Breast epithelium (tissue), 4 donors: ENCODE measurements at regions not wholly inside any gene's neighbourhood (a gene's known extent, or its start where the extent isn't known, plus 50 kb on each side); places are given as distances from the start of the nearest gene placed in this dataset.

Source experiments
- DNase-seq, 2 donors: peaks; one replicate each; pipeline ENCODE4 v3.0.0-alpha.2; 2019; ENCODE audit warnings: low spot score in 2 of 2
- H3K27ac ChIP-seq, 2 donors: fragments of 200-600 bp; sonication (generic) in 1 of 2; one replicate each; pipeline ENCODE4 v1.5.1; 2016 to 2019; ENCODE audit warnings: mild to moderate bottlenecking in 1 of 2
- H3K27me3 ChIP-seq, 2 donors: fragments of 200-600 bp; sonication (generic) in 1 of 2; one replicate each; pipeline versions ENCODE4 v1.5.1 to v1.6.0; 2017 to 2019; ENCODE audit warnings: control low read depth in 1 of 2, mild to moderate bottlenecking in 1 of 2
- H3K36me3 ChIP-seq: fragments of 200-600 bp; one replicate; pipeline ENCODE4 v1.5.1; 2019
- H3K4me1 ChIP-seq, 2 donors: fragments of 200-600 bp; sonication (generic); one replicate each; pipeline ENCODE4 v1.5.1; 2016 to 2019; ENCODE audit warnings: control low read depth in 1 of 2
- H3K4me3 ChIP-seq, 3 donors: fragments of 200-600 bp; sonication (generic); 1 replicate in 2 of 3; 2 replicates in 1 of 3; pipeline ENCODE4 v1.5.1; 2016 to 2019; ENCODE audit warnings: mild to moderate bottlenecking in 3 of 3, moderate library complexity in 2 of 3
- H3K9me3 ChIP-seq, 2 donors: fragments of 200-600 bp; sonication (generic) in 1 of 2; one replicate each; pipeline ENCODE4 v1.5.1; 2016 to 2019; ENCODE audit warnings: control low read depth in 1 of 2
- CTCF ChIP-seq, 3 donors: fragments of 450-650 bp; IDR thresholded peaks; one replicate each; pipeline ENCODE4 v1.5.1; 2016 to 2017; ENCODE audit warnings: antibody characterized with exemption in 3 of 3, mild to moderate bottlenecking in 3 of 3, moderate library complexity in 3 of 3
- POLR2A ChIP-seq: fragments of 450-650 bp; IDR thresholded peaks from one replicate; pipeline ENCODE4 v1.6.1; 2016; ENCODE audit warnings: antibody characterized with exemption, mild to moderate bottlenecking, moderate library complexity
- POLR2AphosphoS5 ChIP-seq, 3 donors: sonication (generic); formaldehyde crosslinking; IDR thresholded peaks; one replicate each; pipeline ENCODE4 v1.6.1; 2017; ENCODE audit warnings: antibody characterized with exemption in 3 of 3
- intact Hi-C: fragments of 100-400 bp; cut with DNase I; formaldehyde crosslinking; loops from one replicate; pipeline ENCODE4 v1.15.1; 2023; ENCODE audit warnings: low total_unique reads

- DNase-seq, result no peak
- no peaks in the 10 kb centered on the region for H3K36me3 ChIP-seq
- peaks cover 0 to 80% of the 10 kb centered on the region in 2 donors for H3K27me3 ChIP-seq
- no peak overlapping the region for H3K4me3 ChIP-seq
- no peak overlapping the region for H3K27ac ChIP-seq
- H3K9me3 ChIP-seq, result no peaks in the 10 kb centered on the region
- intact Hi-C loops, result no loop called here
- TF ChIP-seq POLR2AphosphoS5 (IDR thresholded peaks at IDR 0.05), result no peak
- TF ChIP-seq CTCF (IDR thresholded peaks at IDR 0.05), result no peak
- TF ChIP-seq POLR2A, result no peak
- no peaks in the 10 kb centered on the region for H3K4me1 ChIP-seq
Observed at GRCh38 chr22:48267681-48268080, 1505.2 kb downstream of the TBC1D22A start.

GRCh38 chr22:48265000-48265625 is 1502.7 kb downstream of the TBC1D22A start:
- no peak for DNase-seq
- no peaks in the 10 kb centered on the region for H3K9me3 ChIP-seq
- no peaks in the 10 kb centered on the region for H3K4me1 ChIP-seq
- H3K27me3 ChIP-seq, result peaks cover 0 to 82% of the 10 kb centered on the region in 2 donors
- no peak overlapping the region for H3K27ac ChIP-seq
- H3K36me3 ChIP-seq, result no peaks in the 10 kb centered on the region
- intact Hi-C loops, result no loop called here
- no peak overlapping the region for H3K4me3 ChIP-seq
- TF ChIP-seq CTCF (IDR thresholded peaks at IDR 0.05), result no peak
- TF ChIP-seq POLR2AphosphoS5 (IDR thresholded peaks at IDR 0.05), result no peak
- no peak for TF ChIP-seq POLR2A

- Histone ChIP-seq H3K27me3 (peaks cover 0 to 78% of the 10 kb centered on the region in 2 donors), H3K9me3 (no peaks in the 10 kb centered on the region), H3K4me1 (no peaks in the 10 kb centered on the region), H3K36me3 (no peaks in the 10 kb centered on the region), H3K27ac (no peak overlapping the region), H3K4me3 (no peak overlapping the region)
- TF ChIP-seq POLR2AphosphoS5 (IDR thresholded peaks at IDR 0.05), result no peak
- no peak for TF ChIP-seq POLR2A
- TF ChIP-seq CTCF (IDR thresholded peaks at IDR 0.05), result no peak
- intact Hi-C loops, result no loop called here
- DNase-seq, result no peak
Observed at GRCh38 chr22:48264586-48264985, 1502.1 kb downstream of the TBC1D22A start.

GRCh38 chr22:48263791-48264351 is 1501.4 kb downstream of the TBC1D22A start:
- Histone ChIP-seq H3K27me3 (peaks cover 0 to 78% of the 10 kb centered on the region in 2 donors), H3K4me1 (no peaks in the 10 kb centered on the region), H3K36me3 (no peaks in the 10 kb centered on the region), H3K27ac (no peak overlapping the region), H3K4me3 (no peak overlapping the region), H3K9me3 (no peaks in the 10 kb centered on the region)
- no peak for DNase-seq
- TF ChIP-seq POLR2AphosphoS5 (IDR thresholded peaks at IDR 0.05), result no peak
- TF ChIP-seq POLR2A, result no peak
- TF ChIP-seq CTCF (IDR thresholded peaks at IDR 0.05), result no peak
- intact Hi-C loops, result no loop called here

GRCh38 chr22:48263431-48263765 is 1500.9 kb downstream of the TBC1D22A start:
- DNase-seq, result no peak
- intact Hi-C loops, result no loop called here
- H3K4me3 ChIP-seq, result no peak overlapping the region
- no peaks in the 10 kb centered on the region for H3K36me3 ChIP-seq
- H3K27me3 ChIP-seq, result peaks cover 0 to 76% of the 10 kb centered on the region in 2 donors
- no peak overlapping the region for H3K27ac ChIP-seq
- H3K4me1 ChIP-seq, result no peaks in the 10 kb centered on the region
- no peaks in the 10 kb centered on the region for H3K9me3 ChIP-seq
- no peak for TF ChIP-seq POLR2AphosphoS5 (IDR thresholded peaks at IDR 0.05)
